Activated CD4-positive, alpha-beta T cell treated with anti-CD3 and anti-CD28 coated beads for 48 hours (primary cell): ENCODE measurements at regions not wholly inside any gene's neighbourhood (a gene's known extent, or its start where the extent isn't known, plus 50 kb on each side); places are given as distances from the start of the nearest gene placed in this dataset.

Source experiments
- DNase-seq: peaks from one replicate; pipeline ENCODE4 v3.0.0-alpha.2; 2020

DNA sequence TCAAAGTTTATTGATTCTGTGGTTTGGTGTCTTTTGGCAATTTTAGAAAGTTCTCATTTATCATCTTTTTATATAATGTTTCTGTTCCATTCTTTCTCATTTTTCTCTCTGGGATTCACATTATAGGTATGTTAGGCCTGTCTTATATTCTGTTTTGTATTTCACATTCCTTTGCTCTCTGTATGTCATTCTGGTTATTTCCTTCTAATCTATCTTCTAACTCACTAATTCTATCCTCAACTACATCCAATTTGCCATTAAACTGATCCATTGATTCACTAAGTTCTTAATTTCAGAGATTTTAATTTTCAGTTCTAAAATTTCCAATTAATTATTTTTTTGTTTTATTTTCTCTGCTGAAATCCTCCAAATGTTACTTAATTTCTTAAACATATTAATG lies 234.8 kb downstream of the FOXD2 start:
- DNase-seq: no peak

DNA sequence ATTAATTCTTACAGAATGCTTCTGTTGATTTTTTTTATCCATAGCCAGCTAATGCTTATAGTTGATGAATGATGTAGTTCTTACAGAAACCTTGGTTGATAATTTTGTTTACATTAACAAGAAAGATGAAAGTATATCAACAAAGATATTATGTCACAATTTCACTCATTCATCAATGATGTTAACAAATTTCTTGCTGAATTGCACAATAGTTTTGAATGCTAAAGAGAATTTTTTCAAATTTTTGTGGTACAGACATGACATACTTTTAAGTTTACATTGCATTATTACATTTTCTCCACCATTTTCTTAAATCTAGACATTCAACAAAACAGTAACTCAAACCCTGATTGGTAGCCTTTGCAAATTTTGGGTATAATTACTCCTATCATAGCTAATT lies 236.3 kb downstream of the FOXD2 start:
- no peak for DNase-seq

DNA sequence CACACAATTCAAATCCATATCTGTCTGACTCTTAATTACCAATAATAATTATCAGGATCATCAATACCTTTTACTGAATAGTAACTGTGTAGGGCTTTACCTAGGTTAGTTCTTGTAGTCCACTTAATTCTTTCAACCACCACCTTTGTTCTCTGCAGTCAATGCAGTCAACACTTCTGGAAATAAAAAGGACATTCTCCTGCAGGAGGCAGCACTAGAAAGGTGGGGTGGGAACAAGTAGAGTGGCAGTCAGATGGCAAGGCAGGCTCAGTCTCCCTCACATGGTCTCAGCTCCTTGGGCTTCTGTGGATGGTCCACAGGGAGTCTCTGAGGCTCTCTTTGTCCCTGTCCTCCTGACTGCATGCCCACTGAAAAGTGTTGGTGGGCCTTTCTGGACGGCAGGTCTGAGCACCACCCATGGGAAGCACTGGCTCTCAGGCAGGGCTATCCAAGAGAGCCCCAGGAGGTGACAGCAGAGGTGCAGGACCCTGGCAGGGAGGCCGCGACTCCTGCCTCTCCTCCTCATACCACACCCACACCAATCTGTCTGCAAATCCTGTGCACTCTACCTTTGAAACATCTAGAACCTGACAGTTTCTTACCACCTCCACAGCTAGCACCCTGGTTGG lies 237.3 kb downstream of the FOXD2 start:
- no peak for DNase-seq

DNA sequence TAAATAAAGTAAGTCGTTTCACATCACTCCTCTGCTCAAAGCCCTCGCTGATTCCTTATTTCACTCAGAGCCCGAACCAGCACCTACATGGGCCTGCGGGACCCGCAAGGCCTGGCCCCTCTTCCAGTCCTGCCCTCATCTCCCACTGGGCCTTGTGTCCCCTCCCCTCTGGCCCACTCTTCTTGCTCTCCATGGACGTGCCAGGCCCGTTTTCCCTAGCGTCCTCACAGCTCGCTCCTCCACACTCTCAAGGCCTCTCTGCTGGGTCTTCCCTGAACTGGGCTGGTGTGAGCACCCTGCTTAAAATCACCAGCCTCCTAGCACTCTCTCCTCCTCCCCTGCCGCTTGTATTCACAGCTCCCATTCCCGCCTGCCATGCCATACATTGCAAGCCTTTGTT lies 237.9 kb downstream of the FOXD2 start:
- no peak for DNase-seq

DNA sequence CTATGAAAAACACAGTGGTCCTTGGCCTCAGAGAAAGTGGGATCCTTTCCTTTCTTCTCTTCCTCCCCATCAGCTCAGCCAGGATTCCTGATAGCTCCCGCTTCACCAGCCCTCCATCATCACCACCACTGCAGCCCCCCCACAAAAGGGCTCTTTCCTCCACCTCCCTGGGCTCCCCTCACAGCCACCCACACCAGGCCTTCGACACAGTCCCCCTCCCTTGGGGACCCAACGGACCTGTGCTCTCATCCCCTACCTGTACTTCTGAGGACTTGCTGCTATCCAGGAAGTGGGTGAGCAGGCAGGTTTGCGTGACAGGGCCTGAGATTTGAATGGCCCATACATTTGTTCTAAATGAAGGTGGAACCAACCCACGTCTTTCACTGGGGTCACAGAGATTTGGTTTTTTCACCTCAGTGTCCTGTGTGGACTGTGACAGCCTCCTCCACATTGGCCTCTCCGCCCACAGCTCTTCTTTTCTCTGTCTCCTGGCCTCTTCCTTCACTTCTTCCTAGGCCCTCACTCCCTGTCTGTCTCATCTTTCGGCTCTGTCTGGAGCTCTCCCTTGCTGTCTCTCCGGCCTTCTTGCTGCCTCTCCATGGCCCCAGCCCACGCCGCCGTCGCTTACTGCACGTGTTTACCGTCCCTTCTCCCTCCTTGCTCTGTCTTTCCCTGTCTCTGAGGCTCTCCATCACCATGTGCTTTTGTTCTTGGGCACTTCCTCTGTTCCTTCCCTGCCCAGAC lies 238.6 kb downstream of the FOXD2 start:
- no peak for DNase-seq

DNA sequence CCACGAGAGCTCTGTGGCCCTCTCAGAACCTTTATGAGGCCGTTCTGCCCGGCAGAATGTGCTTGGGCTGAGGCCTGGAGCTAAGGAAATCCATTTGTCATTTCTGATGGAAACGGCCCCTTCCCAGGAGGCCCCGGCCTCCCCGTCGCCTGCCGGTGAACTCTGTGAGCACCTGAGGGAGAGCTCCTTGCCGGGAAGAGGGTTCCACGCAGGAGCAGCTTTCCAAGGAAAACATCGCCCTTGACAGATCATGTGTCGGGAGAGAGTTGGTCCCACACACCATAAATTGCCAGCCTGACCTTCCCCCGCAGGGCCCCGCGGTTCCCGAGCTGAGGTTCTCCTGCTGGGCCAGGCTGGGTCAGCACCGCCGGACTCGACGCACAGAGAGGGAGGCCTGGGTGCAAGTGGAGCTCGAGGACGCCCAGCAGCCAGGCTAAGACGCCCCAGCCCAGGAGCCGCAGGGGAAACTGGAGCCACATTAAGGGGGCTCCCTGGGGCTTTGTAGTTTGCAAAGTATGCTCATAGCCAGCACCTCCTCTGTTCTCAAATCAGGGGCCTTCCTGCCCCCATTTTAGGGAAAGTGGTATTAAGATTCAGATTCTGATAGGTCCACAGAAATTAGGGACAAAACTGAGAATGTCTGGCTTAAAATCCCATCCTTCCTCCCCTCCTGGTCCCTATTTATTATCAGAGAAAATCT lies 239.5 kb downstream of the FOXD2 start:
- DNase-seq: no peak

DNA sequence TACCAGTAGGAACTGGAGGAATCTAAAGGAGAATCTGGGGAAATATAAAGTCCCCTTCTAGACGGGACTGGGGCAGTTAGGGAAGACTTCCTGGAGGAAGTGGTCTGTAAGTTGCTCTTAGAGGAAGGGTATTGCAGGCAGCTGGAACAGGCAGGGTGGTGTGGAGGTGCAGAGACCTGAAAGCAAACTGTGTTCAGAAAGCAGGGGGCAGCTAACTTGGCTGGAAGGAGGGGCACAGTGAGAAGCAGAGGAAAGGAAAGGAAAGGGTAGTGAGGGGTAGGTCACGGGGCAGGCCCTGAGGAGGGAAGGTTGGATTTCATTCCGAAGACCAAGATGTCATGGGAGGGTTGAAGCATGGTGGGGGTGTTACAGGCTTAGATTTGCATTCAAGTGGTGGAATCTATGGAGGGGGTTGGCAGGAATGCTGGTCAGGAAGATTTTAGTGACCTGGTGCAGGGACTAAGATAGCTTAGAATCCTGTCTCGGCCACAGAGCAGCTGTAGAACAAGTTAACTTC lies 240.7 kb downstream of the FOXD2 start:
- no peak for DNase-seq

DNA sequence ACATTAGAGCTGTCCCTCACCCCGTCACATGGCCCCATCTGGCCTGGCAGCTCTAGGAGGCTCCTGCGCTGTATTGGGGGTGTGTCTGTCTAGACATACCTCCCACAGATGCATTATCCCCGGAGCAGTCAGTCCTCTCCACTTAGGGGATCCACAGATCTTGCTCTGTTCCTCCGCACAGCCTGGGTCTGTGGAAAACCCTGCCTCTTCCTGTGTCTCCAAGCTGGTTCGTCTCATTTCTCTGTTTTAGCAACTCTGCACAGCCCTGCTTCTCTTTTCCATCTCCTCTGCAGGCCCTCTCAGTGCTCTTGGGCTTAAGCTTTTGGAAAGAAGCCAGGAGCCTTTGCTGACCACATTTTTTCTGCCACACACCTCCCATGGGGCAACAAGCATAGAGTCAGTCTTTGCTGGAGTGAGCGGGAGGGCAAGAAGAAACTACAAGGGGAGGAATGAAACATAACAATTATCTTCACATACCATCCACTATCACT lies 241.5 kb downstream of the FOXD2 start:
- DNase-seq: no peak

DNA sequence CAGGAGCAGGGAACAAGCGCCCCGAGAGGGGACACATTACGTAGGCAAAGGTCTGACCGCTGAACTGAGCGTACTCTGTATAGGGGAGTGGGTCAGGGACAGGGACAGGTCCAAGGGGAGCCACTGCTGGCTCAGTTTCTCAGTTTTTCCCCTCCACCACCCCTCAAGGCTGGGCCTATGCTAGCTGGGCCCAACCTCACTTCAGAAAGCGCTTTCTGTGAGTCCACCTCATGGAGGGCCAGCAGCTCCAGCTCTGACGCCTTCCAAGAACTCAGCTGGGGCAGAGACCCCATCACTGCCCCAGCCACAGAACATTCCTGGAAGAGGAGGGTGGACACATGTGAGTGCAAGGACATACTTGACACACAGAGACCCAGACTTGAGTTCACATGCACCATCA lies 242.0 kb downstream of the FOXD2 start:
- DNase-seq: no peak

DNA sequence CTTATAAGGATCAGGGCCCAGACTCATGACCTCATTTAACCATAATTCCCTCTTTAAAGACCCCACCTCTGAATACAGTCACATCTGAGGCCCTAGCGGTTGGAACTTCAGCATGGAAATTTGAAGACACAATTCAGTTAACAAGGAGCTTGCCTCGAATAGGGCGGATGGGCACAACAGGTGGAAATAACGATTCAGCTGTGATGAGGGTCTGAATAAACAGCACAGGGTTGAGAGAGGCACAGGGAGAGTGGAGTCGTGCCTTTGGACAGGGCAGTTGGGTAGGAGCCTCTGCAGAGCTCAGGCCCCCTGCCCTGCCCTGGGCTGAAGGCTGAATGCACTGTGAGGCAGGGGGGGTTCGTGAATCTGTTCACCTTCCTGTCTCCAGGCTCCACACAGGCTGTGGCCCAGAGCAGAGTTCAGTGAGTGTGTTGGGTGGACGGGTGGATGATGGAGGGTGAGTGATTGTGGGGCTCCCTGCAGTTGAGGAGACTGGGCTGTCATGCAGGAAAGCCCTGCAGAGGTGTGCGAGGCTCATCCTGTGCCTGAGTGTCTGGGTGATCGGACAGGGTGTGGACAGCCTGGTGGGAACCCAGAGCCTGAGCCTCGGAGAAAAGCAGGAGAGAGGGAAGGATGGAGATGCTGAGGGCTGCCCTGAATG lies 243.1 kb downstream of the FOXD2 start:
- DNase-seq: no peak

DNA sequence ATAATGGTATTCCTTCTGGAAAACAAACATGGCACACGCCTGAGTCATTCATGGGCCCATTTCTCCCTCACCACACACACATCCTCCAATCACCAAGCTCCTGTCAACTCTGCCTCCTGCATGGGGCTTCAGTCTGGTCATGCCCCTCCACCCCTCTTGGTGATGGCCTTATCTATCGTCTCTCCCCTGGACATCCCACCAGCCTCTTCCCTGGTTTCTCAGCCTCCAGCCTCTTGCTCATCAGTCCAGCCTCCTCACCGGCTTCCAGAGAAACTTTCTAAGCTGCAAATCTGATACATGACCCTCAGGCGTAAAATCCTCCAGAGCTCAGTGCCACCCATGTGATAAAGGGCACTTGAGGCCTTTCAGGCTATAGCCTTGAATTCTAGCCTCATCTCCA lies 243.9 kb downstream of the FOXD2 start:
- no peak for DNase-seq

DNA sequence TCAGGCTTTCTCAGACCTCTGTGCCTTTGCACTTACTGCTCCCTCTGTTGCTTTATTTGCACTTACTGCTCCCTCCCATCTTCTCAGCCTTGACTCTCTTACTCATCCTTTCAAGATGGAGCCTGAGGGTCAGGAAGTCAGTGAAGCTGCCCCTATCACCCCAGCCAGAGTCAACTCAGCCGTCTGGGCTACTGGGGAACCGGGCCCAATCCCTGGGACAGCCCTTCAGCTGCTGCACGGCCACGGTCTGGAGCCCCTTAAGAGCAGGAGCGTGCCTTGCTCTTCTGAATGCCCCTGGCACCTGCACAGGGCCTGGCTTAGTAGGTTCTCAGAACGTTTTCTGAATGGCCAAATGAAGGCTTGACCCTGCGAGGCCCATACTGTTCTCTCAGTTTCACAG lies 244.4 kb downstream of the FOXD2 start:
- no peak for DNase-seq

DNA sequence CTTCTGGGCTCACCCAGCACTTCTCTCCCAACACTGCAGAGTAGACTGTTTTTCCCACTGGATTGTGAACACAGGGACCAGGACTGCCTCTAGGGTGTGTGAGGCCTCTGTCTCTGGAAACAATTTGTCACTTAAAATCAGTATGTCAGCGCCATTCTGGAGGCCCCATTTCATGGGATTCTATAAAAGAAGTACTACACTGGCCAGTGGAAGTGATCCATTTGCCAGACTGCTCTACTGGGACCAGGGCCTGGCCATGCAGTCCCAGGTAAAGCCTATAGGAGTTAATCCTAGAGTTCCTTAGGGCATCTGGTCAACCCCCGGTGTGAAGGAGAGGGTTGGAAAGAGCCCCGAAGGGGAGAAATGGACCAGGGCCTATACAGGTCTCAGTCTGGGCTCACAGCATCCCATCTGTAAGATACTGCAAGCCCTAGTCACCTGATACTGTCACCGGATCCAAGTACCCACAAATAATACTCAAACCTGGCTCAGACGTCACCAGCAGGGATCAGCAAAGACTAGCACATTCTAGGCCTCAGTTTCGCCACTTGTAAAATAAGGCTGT lies 245.0 kb downstream of the FOXD2 start:
- DNase-seq: no peak

DNA sequence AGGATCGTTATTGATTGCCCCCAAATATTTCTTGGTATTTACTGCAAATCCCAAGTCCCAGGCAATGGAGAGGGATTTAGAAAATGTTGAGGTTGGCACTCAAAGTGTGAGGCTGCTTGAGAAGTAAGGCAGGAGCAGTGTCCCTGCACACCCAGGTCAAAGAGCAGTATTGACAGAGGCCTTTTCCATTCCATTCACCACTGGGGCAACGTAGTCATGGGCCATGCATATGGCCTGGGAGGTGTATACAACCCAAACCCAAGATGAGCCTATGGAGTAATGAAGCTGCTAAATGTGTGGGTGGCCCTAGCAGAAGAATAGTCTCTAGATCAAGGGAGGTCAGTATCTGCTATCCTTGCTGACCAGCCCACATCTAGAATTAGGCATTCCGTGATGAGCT lies 245.6 kb downstream of the FOXD2 start:
- no peak for DNase-seq

DNA sequence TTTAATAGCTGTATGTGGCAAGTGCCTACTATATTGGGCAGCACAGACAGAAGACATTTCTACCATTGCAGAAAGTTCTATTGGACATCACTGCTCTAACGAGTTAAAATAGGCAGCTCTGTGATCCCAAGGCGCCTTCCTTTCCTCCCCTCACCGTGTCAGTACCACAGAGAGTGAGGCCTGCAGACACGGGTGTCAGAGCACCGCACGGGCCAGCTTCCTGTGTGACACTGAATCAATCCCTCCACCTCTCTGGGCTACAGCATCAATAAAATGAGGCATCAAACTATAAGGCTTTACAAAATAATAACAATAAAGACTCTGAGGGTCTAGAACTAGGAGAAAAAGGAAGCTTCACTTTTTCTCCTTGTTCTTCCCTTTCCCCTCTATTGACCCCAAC lies 246.7 kb downstream of the FOXD2 start:
- no peak for DNase-seq

DNA sequence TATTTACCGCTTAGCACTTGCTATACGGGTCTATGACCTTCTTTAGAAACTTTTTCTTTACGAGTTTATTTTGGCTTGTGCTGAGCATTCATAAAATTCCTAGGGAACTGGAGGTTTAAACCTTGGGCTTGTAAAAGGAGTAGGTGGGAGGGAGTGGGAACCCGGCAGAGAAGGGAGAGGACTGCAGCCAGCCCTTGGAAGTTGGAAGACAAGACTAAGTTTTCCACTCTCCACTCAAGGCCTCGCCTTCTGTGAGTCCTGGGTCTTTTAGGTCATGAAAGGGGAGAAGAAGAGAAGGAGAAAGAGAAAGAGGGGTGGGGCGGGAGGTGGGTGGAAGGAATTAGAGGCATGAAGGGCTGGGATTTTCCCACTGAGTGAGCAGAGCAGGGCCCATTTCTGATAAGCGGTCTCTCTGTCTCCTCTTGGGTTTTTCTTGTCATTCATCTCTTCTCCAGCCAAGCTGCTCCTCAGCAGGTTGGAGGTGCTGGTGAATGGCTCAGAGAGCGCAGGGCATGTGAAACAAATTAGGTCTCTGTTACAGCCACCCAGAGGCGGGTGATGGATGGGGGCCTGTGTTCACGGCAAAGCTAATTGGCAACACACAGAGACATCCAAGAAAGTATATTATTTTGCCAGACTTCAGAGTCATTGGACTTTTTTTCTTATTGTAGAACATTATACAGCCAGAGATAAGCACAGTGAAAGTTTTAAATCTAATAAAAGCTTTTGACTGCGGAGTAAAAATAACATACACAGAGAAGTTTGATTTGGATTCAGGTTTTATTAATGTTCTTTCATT lies 247.3 kb downstream of the FOXD2 start:
- DNase-seq: no peak

DNA sequence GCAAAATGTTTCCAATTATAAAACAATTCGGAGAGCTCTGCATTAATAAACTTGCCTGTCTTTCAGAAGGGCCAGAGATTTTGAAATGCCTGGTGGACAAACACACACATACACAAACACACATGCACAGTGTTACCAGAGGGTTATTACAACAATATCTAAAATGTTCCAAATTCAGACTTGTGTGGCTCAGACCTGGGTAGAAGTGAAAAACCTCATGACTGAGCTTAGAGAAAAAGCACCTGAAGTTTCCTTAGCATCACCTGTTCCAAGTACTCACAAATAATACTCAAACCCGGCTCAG lies 247.9 kb downstream of the FOXD2 start:
- DNase-seq: no peak

DNA sequence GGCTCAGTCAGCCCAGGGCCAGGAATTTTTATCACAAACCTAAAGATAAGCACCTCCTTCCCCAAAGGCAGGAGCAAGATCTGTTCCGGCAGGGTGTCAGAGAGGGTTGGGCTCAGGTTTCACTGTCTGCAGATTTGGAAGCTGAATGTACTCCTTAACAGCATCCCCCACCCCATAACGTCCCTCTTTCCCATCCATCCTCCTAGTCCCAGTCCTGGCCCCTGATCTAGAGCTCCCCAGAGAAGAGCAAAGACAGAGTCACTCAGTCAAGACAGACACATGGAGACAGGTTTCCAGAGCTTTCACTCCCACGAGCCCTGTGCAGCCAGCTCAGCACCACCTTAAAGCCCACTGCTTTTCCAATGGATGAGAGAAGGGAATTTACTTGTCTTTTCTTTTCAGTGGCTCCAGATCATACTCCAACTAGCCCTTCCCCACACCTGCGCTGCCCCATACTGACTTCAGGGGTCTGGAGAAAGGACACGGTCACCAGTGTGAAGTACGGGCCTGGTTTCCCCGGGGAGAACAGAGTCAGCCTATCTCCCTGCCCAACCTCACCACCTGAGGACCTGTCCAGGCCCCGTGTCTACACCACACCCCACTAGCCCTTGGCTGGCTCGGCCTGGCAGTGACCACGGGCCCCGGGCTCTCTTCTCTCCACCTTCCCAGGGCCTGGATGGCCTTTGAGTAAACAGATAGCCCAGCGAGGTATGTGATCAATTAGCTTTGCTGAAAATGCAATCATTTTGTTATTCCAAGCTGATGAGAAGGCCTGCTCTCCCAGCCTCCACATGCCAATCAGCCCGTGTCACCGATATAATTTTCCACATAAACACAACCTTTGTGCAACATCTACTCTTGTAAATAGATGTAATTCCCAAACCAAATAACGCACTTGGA lies 249.1 kb downstream of the FOXD2 start:
- no peak for DNase-seq

DNA sequence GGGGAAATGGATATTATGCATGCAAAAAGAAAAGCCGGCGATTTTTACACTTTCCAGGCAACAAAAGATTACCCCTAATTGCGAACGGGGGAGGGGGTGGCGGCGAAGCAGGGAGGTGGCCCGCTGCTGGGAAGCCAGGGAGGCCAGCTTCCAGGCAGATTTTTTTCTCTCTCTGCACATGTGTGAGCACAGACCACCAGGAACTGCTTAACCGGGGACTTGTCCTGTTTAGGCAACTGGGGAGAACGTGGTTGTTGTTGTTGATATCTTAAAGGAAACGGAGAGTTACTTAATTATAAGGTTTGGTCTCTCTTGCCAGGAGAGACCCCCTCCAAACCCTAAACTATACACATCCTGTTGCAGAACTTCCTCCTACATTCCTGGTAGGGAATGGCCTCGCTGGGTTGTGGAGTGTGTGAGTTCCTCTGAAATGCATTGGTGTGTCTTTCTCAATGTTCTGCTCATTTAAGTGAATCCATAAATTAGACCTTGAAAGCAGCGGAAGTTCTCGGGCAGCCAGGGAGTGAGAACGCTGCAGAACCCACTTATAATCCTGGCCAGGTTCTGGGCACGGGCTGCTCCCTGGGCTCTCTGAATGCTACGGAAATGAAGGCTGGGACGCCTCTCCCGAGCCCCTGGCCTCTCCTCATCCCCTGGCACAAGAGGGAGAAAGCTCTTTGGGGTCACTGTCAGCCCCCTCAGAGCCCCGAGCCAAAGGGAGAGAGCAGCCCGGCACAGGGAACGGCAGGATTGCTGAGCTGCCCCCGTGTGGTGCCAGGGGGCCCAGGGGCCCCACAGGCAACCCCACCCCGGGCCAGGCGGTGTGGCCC lies 250.0 kb downstream of the FOXD2 start:
- no peak for DNase-seq
